OCI-LY7 (cell line): ENCODE measurements at regions not wholly inside any gene's neighbourhood (a gene's known extent, or its start where the extent isn't known, plus 50 kb on each side); places are given as distances from the start of the nearest gene placed in this dataset.

Experiments used
- EZH2phosphoT487 ChIP-seq: fragments of 200-600 bp; sonication (generic); IDR thresholded peaks from 2 replicates; pipeline ENCODE4 v1.6.1; 2018; ENCODE audit warnings: low read depth, borderline replicate concordance, mild to moderate bottlenecking, mixed run types, antibody characterized with exemption, low read length, moderate library complexity, mixed read lengths
- TF ChIP-seq, protein P1 (sequence below): fragments of 200-600 bp; sonication (generic); conservative IDR thresholded peaks from 2 replicates; pipeline ENCODE4 v1.5.1; 2014; ENCODE audit warnings: mild to moderate bottlenecking, antibody characterized with exemption, low read length, moderate library complexity, mixed read lengths

- TF ChIP-seq, protein P1, sequence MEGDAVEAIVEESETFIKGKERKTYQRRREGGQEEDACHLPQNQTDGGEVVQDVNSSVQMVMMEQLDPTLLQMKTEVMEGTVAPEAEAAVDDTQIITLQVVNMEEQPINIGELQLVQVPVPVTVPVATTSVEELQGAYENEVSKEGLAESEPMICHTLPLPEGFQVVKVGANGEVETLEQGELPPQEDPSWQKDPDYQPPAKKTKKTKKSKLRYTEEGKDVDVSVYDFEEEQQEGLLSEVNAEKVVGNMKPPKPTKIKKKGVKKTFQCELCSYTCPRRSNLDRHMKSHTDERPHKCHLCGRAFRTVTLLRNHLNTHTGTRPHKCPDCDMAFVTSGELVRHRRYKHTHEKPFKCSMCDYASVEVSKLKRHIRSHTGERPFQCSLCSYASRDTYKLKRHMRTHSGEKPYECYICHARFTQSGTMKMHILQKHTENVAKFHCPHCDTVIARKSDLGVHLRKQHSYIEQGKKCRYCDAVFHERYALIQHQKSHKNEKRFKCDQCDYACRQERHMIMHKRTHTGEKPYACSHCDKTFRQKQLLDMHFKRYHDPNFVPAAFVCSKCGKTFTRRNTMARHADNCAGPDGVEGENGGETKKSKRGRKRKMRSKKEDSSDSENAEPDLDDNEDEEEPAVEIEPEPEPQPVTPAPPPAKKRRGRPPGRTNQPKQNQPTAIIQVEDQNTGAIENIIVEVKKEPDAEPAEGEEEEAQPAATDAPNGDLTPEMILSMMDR = no peak
- TF ChIP-seq EZH2phosphoT487 = no peak
These were observed 126.4 kb downstream of the TMEM17 start for GRCh38 chr2:62379566-62379965.
